SKM-1 (cell line): ENCODE measurements at regions not wholly inside any gene's neighbourhood (a gene's known extent, or its start where the extent isn't known, plus 50 kb on each side); places are given as distances from the start of the nearest gene placed in this dataset.

Experiments used
- DNase-seq: peaks from one replicate; lab custom pipeline; 2025; ENCODE audit not compliant: unreplicated experiment; lab: John Stamatoyannopoulos, UW

DNA sequence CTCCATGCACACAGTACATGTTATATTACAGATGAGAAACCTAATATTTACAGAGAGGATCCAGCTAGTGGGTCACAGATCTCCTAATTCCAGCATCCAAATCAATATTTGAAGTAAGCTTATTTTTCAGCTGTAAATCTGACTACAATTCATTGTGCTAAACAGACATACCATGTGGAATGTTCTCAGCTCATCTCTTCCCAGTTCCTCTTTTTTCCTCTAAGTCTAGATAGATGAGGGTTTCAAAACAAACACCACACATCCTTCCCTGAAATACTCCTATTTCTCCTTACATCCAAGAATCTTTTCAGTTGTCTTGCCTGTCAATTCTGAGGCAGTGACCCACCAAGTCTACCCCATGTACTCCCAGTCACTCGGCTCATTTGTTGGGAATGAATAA is 200.7 kb upstream of the PIK3C3 start:
- DNase-seq: no peak

DNA sequence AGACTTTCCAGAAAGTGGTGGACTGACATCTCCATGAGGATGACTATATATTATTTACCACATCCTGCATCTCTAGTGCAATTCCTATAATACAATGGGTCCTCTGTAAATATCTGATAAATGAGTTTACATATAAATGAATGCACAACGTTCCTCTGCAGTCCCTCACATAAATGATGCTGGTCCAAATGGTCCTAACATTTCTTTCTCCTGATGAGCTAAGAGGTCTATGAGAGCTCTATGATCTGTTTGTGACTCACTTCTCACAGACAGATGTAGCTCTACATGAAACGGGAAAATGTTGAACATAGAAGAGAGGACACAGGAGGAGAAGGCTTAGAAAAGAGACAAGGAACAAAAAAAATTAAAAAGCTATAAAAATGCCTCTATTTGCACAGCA is 201.2 kb upstream of the PIK3C3 start:
- DNase-seq: no peak

DNA sequence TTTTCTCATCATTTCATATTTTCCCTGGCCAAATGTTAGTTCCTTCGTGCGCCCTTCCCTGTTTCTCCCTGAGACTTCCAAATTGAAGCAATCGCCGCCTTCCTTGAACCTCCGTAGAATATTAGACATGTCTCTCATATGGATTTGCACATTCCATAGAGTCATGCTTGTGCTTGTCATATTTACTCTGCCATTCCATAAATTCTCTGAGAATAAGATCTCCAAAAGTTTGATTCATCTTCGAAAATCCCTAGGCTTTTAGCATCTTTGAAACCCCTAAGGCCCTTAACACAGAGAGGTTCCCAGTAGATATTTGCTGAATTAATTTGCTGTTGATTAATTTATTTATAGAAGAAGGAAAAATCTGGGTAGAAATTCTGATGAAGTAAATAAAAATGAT is 202.2 kb upstream of the PIK3C3 start:
- DNase-seq: no peak

DNA sequence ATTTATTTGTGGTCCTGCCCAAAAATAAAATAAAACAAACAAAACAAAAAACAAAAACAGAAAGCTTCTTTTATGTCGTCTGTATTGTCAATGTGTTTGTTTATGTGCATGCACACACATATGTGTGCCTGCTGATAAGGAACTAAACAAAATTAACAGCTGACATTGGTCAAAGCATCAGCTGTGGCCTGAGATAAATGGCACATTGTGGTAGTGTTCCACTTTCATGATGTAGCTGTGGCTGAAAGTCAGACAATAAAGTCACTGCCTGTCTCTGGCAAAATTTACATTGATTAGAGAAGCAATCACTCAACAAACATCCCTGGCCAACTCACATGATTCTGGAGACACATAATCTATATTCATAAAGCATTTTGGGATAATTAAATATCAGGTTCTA is 203.4 kb upstream of the PIK3C3 start:
- no peak for DNase-seq

DNA sequence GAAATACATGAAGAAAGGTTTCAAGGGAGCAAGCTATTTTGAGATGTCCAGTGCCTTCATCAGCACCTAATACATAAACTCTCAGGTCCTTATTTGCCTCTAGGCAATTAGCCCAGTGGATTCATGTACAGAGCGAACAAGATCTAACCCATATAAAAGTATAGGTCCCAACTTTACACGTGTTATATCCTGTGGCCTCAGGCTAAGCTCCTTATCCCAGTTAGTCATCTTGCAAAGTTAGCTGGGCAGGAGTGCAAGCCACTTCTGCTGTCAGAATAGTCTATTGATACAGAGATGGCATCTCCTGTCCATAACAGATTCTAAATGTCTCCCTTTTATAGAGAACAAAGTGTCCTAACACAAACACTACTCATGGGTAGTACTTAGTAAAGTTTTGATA is 203.9 kb upstream of the PIK3C3 start:
- DNase-seq: no peak

DNA sequence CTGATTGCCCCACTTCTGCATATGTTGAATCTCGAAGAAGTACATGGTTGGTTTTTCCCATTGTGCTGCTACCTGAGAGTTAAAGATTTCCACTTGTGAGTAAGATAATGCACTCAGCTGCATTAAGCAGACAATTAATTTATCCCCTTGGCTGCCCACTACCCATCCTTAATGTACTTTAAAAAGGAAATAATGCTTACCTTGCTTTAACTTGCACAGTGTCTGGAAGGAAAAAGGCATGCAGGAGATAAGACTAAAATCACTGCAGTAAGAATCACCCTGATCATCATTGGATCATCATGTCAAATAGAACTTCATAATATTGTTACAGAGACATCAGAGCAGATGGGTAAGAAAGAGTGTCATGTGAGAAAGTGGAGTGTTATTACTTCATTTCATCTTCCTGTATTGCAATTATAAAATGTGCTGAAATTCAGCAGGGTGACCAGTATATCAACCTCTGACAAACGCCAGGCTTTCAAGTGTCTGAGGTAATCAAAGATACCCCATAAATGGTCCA is 207.3 kb upstream of the PIK3C3 start:
- no peak for DNase-seq

DNA sequence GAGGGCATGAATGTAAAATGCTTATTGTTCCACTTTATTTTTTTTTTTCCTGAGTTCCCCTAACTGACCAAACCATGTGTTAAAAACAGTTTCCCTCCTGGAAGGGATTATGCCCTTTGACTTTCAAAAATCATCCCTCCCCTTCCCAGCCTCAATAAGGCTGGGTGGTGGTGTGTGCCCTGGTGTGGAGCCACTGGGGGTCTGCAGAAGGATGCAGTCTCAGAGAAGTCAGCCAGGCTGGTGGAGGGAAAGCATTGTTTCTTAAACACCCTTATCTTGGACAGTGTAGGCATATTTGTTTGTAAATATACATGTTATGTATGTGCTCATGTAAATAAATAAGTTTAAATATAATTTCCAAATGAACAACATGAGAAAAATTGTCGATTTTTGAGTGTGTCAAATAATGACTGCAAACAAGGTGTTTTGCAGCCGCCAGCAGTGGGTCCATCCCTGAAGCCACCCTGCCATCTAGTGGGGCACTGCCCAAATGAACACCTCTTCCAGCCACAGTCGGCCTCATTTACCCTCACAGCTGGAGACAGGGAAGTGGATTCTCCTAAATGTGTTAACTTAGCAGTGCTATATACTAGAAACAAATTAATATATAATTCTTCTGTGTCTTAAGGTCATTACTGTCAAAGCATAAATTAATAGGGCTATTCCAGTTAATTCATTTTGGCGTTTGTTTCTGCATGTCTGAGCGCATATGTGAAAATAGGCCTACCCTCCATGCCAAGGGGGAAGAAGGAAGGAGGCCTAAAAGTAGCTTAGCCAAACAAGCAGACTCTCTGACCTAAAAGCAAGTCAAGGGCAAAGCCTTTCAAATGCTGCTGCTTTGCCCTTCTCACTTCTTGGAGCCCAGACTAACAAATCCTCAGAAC is 209.6 kb upstream of the PIK3C3 start:
- peak; percentile 18 for DNase-seq

DNA sequence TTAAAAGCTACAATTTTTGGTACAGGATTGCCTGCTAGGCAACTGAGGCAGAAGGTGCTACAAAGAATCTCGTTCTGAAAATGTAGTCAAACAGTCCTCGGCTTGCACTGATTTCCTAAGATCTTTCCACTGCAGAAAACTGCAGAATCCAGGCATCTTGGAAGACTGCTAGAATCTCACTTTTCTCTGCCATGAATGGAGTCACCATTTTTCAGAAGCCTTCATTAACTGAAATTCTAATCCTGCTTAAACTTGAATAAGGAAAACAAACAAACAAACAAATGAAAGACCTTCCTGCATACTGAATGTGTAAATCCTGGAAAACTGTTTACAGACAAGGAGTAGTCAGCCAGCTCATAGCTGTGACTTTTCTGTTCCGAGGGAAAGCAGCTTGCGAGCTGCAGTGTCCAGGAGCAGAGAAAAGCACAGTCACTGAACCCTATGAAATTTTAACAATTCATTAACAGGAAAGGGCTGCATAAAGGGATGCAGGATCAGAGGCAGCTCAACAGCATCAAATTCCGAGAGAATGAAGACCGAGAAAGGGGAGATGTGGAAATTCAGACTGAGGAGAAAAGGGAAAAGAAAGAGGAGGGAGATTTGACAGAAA is 210.5 kb upstream of the PIK3C3 start:
- no peak for DNase-seq

DNA sequence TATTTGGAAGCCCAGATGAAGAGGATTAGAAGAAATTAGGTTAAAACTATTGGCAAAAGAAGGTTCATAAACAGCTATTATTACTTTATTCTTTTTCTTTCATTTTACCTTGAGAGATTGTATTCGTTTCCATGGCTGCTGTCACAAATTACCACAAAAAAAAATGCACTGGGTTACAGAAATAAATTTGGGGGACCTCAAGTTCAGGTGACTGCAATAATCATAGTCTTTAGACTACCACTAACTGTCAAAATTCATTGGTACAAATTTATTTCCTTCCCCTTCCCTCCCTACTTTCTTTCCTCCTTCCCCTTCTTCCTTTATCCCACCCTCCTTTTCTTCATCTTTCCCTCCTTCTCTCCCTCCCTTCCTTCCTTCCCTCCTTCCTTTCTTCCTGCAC is 217.8 kb upstream of the PIK3C3 start:
- DNase-seq: no peak

DNA sequence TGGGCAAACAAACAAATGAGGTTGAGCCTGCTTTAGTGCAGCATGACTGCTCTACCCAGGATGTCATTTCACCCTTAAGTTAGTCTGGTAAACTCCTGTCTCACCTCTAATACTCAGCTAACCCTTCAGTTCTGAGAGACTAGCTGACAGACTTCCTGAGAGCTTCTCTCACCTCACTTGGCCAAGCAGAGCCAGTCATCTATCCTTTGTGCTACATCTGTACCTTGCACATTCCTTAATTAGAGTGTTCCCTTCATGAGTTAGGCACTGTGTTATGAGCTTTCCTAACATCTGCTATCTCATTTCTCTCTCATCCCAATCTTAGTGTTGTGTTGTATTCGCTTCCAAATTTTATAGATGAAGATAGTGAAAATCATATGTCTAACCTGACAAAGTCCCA is 220.1 kb upstream of the PIK3C3 start:
- no peak for DNase-seq

DNA sequence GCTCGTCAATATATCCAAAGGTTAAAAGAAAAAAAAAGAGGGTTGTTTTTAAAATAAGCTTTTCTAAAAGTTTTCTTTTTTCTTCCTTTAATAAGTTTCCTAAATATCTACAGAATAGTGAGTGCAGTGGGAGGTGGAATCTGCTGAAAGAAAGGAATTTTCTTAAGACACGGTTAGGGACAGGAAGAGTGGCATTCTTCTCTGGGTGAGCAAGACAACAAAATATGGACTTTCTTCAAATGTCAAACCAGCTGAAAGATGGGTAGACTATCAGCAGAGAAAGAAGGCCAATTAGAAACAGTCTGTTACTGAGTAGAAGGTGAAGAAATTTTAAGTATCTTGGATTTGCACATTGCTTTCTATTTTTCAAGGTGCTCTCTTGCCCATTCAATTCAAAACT is 222.7 kb upstream of the PIK3C3 start:
- DNase-seq: no peak

DNA sequence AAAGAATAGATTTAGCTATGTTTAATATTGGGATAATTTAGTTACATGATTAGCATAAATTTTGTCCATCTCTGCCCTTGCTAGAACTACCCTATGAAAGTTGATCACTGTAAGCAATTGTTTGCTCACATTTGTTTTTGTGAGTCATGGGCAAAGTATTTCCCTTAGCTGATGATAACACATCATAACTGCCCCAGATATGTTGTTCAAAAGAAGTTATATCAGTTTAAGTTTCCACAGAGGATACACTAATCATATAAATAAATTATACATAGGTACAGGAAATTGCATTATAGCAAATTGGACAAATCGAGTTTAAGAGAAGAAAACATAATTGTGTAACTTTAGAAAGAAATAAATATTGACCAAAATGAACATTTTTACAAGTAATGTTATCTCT is 223.2 kb upstream of the PIK3C3 start:
- DNase-seq: no peak

DNA sequence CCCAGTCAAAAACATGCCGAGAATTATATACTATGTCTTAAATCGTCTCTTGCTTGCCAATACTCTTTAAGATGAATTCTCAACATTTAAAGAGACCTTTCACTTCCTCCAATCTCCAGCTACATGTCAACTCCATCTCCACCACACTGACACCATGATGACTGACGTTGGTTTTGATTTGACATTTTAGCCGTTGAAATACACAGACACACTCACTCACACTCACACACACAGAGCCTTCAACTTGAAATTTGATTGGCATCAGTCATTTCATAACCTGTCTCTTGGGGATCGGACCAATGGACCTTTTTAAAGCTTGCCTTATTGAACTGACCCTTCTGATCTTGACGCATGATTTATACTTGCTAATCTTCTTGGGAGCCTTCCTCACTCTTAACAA is 230.8 kb upstream of the PIK3C3 start:
- no peak for DNase-seq

DNA sequence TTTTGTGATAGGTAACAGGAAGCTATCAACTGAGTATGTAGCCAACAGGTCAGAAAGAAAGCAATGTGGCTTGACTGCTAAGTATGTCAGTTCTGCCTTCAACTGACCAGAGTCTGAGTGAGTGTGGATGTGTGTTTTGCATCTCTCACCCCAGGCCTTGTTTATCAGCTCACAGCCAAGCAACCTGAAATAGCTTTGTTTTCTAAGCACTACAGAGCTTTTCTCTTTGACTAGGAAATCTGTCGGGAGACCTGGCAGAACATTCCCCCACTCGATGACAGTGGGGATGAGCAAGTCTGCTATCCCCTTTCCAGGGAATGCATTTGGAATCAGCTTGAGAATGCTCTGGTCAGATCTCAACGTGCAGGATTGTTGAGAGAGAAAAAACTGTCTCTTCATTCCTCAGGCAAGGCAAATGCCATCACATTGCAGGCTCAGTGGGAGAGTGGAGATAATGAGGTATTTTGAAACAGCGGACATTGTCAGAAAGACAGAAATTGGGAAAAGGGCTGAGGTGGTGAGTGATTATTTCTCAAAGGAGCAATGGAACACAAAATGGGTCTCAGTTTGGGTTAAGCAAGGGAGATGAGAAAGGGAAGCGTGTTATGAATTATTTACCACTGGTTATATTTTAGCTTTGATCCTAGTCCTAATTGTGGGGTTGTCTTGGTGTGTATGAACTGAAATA is 233.8 kb upstream of the PIK3C3 start:
- DNase-seq: no peak

DNA sequence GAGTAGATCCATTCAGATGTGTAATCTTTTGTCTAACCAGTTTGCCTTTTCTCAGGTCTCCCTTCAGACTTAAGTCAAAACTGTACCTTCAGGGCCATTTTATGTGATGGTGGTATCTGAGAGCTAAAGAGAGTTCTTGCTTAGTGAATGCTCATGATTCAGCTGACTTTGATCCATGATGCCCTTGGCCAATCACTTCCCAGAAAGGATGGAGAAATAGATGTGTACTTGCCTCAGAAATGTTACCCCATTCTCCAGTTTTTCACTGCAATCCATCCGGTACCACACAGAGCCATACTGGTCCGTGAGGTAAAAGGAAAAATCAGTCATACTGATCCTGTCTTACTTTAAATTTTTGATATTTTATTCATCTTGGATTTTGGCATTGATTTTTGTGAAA is 234.8 kb upstream of the PIK3C3 start:
- DNase-seq: no peak

DNA sequence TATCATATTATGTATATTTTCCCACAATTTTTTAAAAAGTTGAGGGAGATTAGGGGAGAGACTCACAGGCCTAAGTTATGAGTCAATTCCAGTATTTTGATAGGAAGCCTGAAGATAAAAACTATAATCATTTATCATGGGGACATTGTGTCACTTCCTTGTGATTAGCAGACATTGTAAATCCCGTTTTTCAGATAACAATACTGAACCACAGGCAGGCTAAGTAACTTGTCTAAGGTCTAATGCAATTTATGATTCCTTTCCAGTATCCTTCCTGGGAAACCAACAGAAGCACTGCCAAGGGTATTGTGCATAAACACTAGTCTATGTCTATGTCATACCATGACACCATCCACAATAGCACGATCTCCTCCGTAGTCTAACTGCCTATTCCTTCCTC is 235.2 kb upstream of the PIK3C3 start:
- no peak for DNase-seq

DNA sequence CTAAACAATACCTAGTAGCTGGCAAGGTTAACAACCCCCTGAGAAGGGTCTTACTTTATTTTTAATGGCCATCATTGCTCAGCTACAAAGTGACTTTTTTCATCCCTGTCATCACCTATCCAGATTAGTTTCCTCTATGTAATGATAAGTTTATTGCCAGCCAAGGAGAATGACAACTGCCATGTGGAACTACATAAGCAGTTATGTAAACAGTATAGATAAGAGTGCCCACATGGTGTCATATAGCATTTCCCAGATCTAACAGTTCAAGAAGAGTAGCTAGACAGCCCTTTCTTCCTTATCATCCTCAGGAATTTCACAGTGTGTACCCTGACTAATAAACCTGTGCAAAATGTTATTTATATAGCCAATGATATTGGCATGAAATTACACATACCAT is 240.2 kb upstream of the PIK3C3 start:
- DNase-seq: no peak

DNA sequence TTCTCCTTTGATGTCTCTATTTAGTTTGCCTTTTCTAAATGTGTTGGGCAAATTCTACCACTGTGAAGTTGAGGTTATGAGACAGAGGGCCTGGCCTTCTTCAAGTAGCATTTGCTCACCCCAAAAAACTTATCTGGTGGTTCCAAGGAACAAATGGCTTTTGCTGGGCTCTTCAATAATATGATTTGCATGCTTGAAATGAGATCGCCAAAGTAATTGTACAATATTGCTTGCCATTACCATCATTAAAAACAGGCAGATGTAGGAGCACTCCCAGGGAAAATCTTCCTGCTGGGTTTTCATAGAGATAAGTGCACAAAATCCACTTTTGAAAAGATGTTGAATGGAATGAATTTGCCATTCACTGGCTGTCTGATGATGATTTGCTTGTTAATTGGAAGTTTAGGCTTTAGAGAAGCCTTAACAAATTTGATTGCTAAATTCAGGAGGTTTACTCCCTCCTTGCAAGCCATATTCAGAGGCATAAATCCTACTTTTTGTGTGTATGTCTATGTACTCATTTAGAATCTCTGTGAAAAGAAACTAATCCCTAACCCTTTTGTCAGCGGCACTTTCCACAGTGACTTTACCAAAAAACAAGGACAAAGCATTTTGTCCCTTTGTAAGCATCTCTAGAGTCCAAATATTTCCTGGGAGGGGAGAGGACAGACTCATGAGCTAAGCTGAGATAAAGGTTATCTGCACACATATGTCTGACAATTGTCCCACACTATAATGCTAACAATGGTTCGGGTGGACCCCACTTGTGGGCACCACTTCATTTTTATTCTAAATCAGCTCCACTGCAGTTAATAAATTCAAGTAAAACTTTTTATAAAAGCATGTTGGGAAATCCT is 240.8 kb upstream of the PIK3C3 start:
- no peak for DNase-seq

DNA sequence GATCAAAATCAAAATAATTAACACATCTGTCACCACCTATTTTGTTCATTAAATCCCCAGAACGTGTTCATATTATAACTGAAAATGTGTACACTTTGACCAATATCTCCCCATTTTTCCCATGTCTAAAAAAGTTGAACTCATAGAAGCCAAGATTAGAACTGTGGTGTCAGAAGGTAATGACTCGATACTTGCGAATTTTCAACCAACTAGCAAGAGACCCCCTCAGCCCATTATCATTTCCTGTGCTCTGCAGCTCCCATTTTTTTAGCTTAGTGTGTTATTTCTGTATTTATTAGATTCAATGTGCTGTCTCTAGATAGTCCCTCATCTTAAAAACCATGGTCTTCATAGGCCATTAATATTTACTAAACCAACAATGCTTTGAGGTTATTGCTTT is 248.7 kb upstream of the PIK3C3 start:
- DNase-seq: no peak

DNA sequence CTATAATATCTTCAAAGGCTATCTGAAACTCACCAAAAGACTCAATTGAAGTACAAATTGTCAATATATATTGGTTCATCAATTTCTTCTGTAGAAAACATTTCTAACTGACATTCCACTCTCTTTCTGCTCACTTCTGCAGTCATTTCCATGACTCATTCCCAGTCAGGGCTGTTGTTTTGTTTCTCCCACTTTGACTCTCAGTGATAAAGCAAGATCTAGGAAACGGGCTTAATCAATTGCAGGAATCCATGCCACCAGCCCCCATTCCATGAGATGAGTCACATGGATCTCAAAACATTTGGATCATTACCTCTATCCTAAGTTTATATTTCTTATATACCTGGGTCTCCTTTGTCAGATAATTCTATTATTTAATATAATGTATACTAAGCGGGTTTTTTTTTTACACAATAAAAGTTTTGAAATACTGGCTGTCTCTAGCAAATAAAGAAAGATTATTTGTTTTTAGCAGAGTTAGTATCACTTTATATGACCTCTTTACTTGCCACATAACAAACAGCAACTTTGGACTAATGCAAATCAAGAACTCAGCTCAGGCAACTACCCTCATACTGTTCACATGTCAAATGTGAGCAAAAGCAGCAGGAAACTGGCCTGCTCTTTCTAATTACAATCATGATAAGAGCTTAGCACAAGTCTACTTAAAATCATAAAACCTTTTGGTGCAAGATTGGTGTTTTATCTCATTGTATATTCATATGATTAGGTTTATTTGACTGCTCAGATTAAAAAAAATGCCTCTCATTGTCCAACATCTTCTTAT is 251.1 kb upstream of the PIK3C3 start:
- DNase-seq: no peak
